ENCODE measurements at regions not wholly inside any gene's neighbourhood (a gene's known extent, or its start where the extent isn't known, plus 50 kb on each side); places are given as distances from the start of the nearest gene placed in this dataset.

- H3K79me2 ChIP-seq (ENCODE audit: insufficient read depth, low read length), result no peaks in the 10 kb centered on the region
- no peaks in the 10 kb centered on the region for H4K20me1 ChIP-seq (ENCODE audit: insufficient read depth)
- no peak for DNase-seq (ENCODE audit: low read depth, low spot score)
- no peak overlapping the region for H3K27ac ChIP-seq (ENCODE audit: low read depth, low read length)
- H3K9me2 ChIP-seq (ENCODE audit: insufficient read depth), result no peaks in the 10 kb centered on the region
- ATAC-seq, result no peak
- H3K27me3 ChIP-seq (ENCODE audit: insufficient read depth, low read length), result no peaks in the 10 kb centered on the region
- H3K9ac ChIP-seq (ENCODE audit: low read length), result no peak overlapping the region
- no peaks in the 10 kb centered on the region for H3K4me1 ChIP-seq (ENCODE audit: control insufficient read depth in 1 of 2, insufficient read depth in 2 of 2, low read length in 2 of 2)
- H3K4me2 ChIP-seq (ENCODE audit: low read length), result no peak overlapping the region
- H2AFZ ChIP-seq (ENCODE audit: low read depth, low read length, poor library complexity, severe bottlenecking), result no peak overlapping the region
- RAD21 ChIA-PET (ENCODE audit: low non-redundant PET in 1 of 2, low total read pairs in 2 of 2, uncharacterized antibody in 2 of 2, unreplicated experiment in 2 of 2), result no interaction called here
- POLR2A ChIA-PET, result no interaction called here
- CTCF ChIA-PET, result no interaction called here
- TF ChIP-seq POLR2AphosphoS5 (IDR thresholded peaks at IDR 0.05; ENCODE audit: low read depth, low read length) (no peak), JUND (IDR thresholded peaks at IDR 0.05) (no peak), CBX3 (IDR thresholded peaks at IDR 0.05; ENCODE audit: low read depth) (no peak), FOSL1 (IDR thresholded peaks at IDR 0.05; ENCODE audit: low read depth) (no peak), EGR1 (IDR thresholded peaks at IDR 0.05; ENCODE audit: low read depth) (no peak), EZH2 (IDR thresholded peaks at IDR 0.05) (no peak), TCF7L2 (IDR thresholded peaks at IDR 0.05; ENCODE audit: borderline replicate concordance, extremely low read depth, insufficient read depth, insufficient read length) (no peak), SP1 (IDR thresholded peaks at IDR 0.05; ENCODE audit: low read depth) (no peak), REST (IDR thresholded peaks at IDR 0.05; ENCODE audit: low read depth) (no peak), ZFX (IDR thresholded peaks at IDR 0.05) (no peak), SIN3A (IDR thresholded peaks at IDR 0.05; ENCODE audit: low read depth) (no peak), ATF3 (IDR thresholded peaks at IDR 0.05) (no peak)
- TF ChIP-seq, protein P1, sequence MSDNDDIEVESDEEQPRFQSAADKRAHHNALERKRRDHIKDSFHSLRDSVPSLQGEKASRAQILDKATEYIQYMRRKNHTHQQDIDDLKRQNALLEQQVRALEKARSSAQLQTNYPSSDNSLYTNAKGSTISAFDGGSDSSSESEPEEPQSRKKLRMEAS (IDR thresholded peaks at IDR 0.05), result no peak
- TF ChIP-seq, protein P2, sequence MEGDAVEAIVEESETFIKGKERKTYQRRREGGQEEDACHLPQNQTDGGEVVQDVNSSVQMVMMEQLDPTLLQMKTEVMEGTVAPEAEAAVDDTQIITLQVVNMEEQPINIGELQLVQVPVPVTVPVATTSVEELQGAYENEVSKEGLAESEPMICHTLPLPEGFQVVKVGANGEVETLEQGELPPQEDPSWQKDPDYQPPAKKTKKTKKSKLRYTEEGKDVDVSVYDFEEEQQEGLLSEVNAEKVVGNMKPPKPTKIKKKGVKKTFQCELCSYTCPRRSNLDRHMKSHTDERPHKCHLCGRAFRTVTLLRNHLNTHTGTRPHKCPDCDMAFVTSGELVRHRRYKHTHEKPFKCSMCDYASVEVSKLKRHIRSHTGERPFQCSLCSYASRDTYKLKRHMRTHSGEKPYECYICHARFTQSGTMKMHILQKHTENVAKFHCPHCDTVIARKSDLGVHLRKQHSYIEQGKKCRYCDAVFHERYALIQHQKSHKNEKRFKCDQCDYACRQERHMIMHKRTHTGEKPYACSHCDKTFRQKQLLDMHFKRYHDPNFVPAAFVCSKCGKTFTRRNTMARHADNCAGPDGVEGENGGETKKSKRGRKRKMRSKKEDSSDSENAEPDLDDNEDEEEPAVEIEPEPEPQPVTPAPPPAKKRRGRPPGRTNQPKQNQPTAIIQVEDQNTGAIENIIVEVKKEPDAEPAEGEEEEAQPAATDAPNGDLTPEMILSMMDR (IDR thresholded peaks at IDR 0.05 in 2 of 3, conservative IDR thresholded peaks at IDR 0.05 in 1 of 3; ENCODE audit: borderline replicate concordance in 1 of 3, insufficient read depth in 1 of 3, low read depth in 2 of 3, low read length in 2 of 3), result no peak
- no peaks in the 10 kb centered on the region for H3K9me3 ChIP-seq (ENCODE audit: control insufficient read depth in 1 of 2, insufficient read depth in 1 of 2, low read depth in 1 of 2, low read length in 2 of 2)
- no peak overlapping the region for H3K4me3 ChIP-seq (replicated peaks in 1 of 2; ENCODE audit: low read depth in 1 of 2, low read length in 2 of 2)
- intact Hi-C loops (cut with micrococcal nuclease), result no loop called here
- no TSS peak for BruUV-seq (replicated peaks)
- H3K36me3 ChIP-seq (ENCODE audit: control insufficient read depth in 1 of 2, insufficient read depth in 2 of 2, low read length in 2 of 2), result no peaks in the 10 kb centered on the region
These were observed 75.6 kb downstream of the RFC3 start for GRCh38 chr13:33893559-33893958.
